ENCODE measurements at regions not wholly inside any gene's neighbourhood (a gene's known extent, or its start where the extent isn't known, plus 50 kb on each side); places are given as distances from the start of the nearest gene placed in this dataset.
"Not testable (repeated sequence)": the region's sequence is repeated elsewhere in the genome, so short reads cannot be mapped to it uniquely, and the experiment has no call there.

GRCh38 chr1:81738875-81739274 lies 61.9 kb upstream of the ADGRL2 start:
- no peak for DNase-seq

GRCh38 chr1:81733480-81733879 lies 67.3 kb upstream of the ADGRL2 start:
- no peak for DNase-seq

- DNase-seq: no peak
Observed at GRCh38 chr1:81731989-81732388, 68.7 kb upstream of the ADGRL2 start.

GRCh38 chr1:81730881-81731280 lies 69.9 kb upstream of the ADGRL2 start:
- no peak for DNase-seq

GRCh38 chr1:81730299-81730698 lies 70.4 kb upstream of the ADGRL2 start:
- not testable (repeated sequence) for DNase-seq

GRCh38 chr1:81729818-81730217 lies 70.9 kb upstream of the ADGRL2 start:
- no peak for DNase-seq

GRCh38 chr1:81729239-81729638 lies 71.5 kb upstream of the ADGRL2 start:
- DNase-seq: no peak

GRCh38 chr1:81725823-81726222 lies 74.9 kb upstream of the ADGRL2 start:
- no peak for DNase-seq

GRCh38 chr1:81722631-81723328 lies 78.0 kb upstream of the ADGRL2 start:
- DNase-seq: not testable (repeated sequence)

- not testable (repeated sequence) for DNase-seq
Observed at GRCh38 chr1:81720256-81720655, 80.5 kb upstream of the ADGRL2 start.

- no peak for DNase-seq
Observed at GRCh38 chr1:81717230-81717629, 83.5 kb upstream of the ADGRL2 start.

- DNase-seq: no peak
Observed at GRCh38 chr1:81715391-81715790, 85.3 kb upstream of the ADGRL2 start.

GRCh38 chr1:81714636-81715035 lies 86.1 kb upstream of the ADGRL2 start:
- no peak for DNase-seq

GRCh38 chr1:81712425-81712824 lies 88.3 kb upstream of the ADGRL2 start:
- no peak for DNase-seq

GRCh38 chr1:81710857-81711256 lies 89.9 kb upstream of the ADGRL2 start:
- no peak for DNase-seq

- DNase-seq: no peak
Observed at GRCh38 chr1:81708250-81708649, 92.5 kb upstream of the ADGRL2 start.

GRCh38 chr1:81706650-81707435 lies 93.9 kb upstream of the ADGRL2 start:
- DNase-seq: no peak

- no peak for DNase-seq
Observed at GRCh38 chr1:81703756-81704463, 96.8 kb upstream of the ADGRL2 start.

- DNase-seq: no peak
Observed at GRCh38 chr1:81703391-81703755, 97.4 kb upstream of the ADGRL2 start.

GRCh38 chr1:81702903-81703302 lies 97.8 kb upstream of the ADGRL2 start:
- no peak for DNase-seq

- DNase-seq: no peak
Observed at GRCh38 chr1:81702079-81702715, 98.5 kb upstream of the ADGRL2 start.

GRCh38 chr1:81700728-81701470 lies 99.8 kb upstream of the ADGRL2 start:
- DNase-seq: no peak

- DNase-seq: no peak
Observed at GRCh38 chr1:81699234-81699633, 101.5 kb upstream of the ADGRL2 start.
